Activated CD4-positive, alpha-beta T cell treated with anti-CD3 and anti-CD28 coated beads for 1 hour (primary cell): ENCODE measurements at regions not wholly inside any gene's neighbourhood (a gene's known extent, or its start where the extent isn't known, plus 50 kb on each side); places are given as distances from the start of the nearest gene placed in this dataset.

ENCODE experiments used
- DNase-seq: peaks from one replicate; pipeline ENCODE4 v3.0.0-alpha.2; 2020

- DNase-seq = no peak
Measured at GRCh38 chr2:43104763-43105162, 121.6 kb downstream of the ZFP36L2 start.

DNA sequence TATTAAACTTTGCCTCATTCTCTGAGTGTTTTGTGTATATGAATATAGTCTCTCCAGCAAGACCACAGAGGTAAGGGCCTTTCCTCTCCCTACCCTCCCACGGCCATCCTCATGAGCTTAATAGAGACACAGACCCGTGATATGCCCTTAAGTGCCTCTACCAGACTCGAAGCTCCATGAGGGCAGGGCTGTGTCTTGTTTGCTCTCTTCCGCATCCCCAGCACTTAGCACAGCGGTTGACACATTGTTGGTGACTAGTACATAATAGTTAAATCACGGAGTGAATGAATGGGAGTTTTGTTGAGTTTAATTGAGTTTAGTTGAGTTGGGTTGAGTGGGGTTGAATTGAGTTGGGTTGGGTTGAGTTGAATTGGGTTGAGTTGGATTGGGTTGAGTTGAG is 122.3 kb downstream of the ZFP36L2 start:
- no peak for DNase-seq

DNA sequence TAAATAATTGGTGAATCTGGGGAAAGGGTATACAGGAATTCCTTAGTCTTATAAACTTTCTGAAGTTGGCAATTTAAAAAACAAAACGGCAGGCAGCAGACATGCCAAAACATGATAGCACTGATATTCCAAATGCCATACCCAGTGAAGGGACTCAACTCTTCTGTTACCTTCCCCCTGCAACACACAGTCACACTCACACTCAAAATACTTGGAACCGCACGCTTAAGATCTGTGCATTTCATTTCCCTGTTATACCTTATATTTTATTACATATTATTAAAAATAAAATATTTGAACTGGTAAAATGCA is 123.4 kb downstream of the ZFP36L2 start:
- DNase-seq = no peak

DNA sequence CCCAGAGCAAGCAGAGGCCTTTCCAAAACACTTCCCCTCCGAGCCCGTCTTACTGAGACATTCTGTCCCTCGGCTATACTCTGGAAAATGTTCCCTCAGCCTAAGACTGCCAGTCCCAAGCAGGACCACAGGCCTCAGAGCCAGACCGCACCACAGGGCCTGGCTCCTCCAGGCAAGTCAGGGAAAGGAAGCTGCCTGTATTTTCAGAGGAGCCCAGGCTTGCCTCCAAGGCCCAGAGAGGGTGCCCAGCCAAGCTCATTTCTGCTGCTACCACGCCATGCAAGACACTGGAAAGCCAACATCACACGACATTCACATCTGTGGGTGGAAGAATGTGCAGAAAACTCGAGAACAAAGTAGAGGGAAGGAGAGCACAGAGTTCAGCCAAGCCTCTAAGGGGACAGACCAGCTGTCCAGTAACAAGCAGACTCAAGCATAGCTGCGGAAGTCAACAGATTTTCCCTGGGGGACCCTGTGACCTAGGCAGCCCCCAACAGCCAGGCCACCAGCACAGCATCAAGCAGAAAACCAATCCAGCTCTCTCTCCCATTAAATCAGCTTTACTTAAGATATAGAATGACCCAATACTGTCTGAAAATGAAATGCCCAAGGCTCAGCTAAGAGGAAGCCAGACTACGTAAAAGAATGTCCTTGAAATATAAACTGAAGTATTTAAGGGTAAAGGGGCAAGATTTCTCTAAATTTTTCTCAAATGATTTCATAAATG is 123.9 kb downstream of the ZFP36L2 start:
- DNase-seq = no peak

DNA sequence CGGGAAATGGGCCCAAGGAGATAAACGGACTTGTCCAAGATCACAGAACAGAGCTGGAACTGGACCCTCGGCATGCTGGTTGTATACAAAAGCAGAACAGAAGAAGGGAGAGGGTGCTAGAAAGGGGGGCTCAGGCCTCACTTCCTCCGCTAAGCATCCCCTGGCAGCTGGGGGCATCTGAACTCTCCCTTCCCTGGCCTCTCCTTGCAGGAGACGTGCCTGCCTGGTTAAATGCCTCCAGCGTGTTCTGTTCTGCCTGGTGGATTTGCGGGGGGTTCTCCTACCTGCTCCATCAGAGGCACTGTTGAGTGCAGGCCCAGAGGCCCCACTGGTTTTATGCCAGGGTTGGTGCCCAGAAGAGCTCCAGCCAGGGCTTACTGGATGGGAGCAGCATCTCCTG is 124.7 kb downstream of the ZFP36L2 start:
- DNase-seq = no peak

- DNase-seq = no peak
Measured at GRCh38 chr2:43100883-43101662, 125.3 kb downstream of the ZFP36L2 start.

DNA sequence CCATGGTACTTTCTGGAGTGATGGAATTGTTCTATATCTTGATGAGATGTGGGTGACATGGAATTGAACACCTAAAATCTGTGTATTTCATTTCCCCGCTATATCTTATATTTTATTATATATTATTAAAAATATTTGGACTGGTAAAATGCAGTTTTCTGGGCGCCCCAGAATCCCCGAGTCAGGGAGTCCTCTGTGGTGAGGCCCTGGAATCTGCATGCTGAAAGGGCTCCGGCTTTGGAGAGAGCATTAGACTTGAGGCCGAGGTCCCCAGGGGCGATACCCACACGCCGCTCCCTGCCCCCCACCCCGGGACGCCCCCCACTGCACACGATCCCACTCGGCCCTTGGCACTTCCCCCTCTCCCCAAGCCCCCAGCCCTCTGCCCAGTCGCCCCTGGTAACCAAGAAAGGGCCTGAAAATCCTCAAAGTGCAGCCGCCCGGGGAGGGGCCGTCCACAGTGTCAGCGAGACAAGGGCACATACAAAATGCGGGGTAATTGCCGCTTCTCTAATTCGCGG is 126.0 kb downstream of the ZFP36L2 start:
- DNase-seq = no peak

- DNase-seq = no peak
Measured at GRCh38 chr2:43099797-43100196, 126.6 kb downstream of the ZFP36L2 start.

- DNase-seq = no peak
Measured at GRCh38 chr2:43098539-43098938, 127.9 kb downstream of the ZFP36L2 start.

DNA sequence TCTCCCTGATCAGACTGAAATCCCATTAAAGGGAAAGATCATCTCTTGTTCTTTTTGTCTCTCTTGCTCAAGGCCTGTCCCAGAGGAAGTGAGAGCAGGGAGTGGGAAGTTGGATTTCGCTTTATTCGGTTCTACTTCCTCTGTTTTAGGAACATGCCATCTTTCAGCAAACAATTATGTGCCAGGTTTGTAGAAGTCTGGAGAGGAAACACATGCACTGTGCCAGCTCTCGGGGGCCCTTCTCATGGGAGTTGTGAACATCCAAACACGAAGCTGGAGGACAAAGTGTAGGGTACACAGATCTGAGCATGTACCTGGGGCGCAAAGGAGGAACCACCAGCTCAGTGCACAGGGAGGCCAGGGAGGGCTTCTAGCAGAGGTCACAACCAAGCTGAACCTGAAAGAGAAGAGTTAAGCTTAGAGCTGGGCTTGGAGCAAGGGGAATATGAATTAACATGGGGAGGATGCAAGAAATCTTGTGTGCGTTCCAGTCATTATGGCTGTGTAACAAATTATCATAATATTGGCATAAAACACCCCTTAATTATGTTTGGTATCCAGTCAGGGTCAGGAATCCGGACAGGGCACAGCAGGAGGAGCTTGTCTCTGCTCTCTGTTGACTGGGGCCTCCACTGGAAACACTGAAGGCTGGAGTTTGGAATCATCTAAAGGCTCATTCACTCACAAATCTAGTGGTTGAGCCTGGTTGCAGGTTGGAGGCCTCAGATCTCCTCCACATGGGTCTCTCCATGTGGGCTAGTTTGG is 128.6 kb downstream of the ZFP36L2 start:
- DNase-seq = no peak

DNA sequence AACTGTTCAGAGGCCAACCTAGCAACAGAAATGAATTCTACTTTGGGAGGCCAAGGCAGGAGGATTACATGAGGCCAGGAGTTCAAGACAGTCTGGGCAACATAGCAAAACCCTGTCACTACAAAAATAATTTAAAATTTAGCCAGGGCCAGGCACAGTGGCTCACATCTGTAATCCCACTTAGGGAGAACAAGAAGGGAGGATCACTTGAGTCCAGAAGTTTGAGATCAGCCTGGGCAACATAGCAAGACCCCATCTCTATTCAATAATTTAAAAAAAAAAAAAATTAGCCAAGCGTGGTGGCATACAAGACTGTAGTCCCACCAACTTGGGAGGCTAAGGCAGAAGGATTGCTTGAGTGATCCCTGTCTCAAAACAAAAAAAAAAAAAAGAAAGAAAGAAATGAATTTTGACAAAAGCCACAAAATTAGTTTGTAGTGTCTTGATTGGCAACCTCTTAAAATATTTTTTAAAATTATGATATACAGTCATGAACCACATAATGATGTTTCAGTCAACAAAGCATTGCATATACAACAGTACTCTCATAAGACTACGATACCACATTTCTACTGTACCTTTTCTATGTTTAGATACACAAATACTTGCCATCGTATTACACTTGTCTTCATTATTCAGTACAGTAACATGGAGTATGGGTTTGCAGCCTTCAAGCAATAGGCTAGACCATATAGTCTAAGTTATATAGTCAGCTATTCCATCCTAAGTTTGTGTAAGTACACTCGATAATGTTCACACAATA is 130.7 kb downstream of the ZFP36L2 start:
- no peak for DNase-seq

- no peak for DNase-seq
Measured at GRCh38 chr2:43092520-43093179, 133.8 kb downstream of the ZFP36L2 start.

DNA sequence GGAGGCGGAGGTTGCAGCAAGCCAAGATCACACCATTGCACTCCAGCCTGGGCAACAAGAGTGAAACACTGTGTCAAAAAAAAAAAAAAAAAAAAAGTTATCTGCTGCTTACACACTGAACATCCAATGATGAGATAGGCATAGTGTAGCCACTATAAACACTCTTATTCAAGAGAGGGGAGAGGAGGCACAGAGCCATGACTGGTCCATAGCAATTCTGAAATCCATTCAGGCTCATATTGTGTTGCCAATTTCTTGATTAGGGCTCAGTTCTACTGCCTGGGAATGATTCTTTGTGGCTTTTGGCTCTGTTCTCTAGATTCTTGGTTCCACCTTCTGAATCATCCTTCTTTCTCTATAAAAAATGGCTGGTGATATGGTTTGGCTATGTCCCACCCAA is 136.1 kb downstream of the ZFP36L2 start:
- no peak for DNase-seq

DNA sequence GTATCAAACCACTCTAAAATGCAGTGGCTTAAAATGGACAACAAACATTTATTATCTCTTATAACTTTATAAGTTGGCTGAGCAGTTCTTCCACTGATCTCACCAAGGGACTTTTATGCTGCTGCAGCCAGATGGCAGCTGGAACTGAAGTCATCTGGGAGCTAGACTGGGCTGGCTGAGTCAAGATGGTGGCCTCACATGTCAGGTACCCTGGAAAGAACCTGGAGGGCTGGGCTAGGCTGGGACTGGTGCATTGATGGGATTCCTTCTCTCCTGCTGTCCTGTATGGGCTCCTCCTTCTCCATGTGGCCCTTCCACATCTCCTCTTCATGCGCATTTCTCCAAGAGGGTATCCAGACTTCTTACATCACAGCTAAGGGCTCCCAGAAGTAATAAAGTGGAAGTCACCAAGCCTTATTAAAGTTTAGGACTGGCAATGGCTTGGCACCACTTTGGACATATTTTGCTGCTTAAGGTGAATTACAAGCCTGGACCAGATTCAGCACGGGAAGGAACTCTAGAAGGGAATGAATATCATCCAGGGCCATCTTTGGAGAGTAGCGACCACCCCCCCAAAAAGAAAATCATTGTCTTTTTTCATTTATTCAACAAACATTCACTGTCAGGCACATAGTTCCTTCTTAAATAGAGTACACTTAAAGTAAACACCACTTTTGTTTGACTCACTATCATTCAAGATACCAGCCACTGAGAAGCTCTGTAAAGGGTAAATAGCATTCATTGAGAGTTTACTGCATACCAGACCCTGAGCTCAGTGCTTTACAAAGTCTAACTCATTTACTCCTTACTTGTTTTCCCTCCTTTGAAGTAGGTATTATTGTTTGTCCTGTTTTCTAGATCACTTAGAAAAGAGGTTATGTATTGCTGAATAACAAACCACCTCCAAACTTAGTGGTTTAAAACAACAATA is 138.0 kb downstream of the ZFP36L2 start:
- DNase-seq = no peak

- DNase-seq = no peak
Measured at GRCh38 chr2:43087413-43087812, 139.0 kb downstream of the ZFP36L2 start.

DNA sequence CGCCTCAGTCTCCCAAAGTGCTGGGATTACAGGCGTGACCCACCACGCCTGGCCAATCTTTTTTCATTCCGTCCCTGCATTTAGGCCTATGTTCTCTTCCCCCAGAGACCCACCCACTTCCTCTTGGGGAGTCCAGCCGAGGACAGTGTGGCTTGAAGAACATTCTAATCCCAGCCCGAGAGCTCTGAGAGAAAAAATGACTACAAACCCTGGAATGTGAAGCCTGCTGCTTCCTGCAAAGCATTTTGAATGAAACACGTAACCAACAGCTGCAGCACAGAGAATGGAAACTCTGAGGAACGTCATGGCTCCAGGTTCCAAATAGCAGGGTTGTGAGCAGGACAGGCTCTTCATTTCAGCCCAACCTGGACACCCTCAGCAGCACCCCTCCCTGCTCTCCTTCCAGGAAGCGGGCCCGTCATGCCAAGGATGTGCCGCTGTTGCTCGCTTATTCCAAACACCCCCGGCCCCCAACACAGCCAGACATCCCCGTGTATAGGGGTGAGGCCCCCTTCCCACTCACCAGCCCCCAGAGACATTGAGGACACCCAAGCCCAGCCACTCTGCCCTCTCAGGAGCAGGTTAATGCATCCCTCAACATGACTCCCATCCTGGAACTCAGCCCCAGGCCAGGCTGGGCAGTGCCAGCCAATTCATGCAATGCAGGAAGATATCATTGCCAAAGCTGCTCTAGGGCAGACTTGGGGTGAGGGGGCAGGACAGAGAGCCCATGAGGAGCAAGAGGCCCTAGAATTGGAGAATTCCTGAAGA is 139.8 kb downstream of the ZFP36L2 start:
- no peak for DNase-seq

- DNase-seq = no peak
Measured at GRCh38 chr2:43085929-43086328, 140.5 kb downstream of the ZFP36L2 start.

- DNase-seq = no peak
Measured at GRCh38 chr2:43085505-43085904, 140.9 kb downstream of the ZFP36L2 start.

GRCh38 chr2:43084699-43085091 is 141.7 kb downstream of the ZFP36L2 start:
- DNase-seq = no peak
